Subcutaneous abdominal adipose tissue (tissue), 5 donors: ENCODE measurements at regions not wholly inside any gene's neighbourhood (a gene's known extent, or its start where the extent isn't known, plus 50 kb on each side); places are given as distances from the start of the nearest gene placed in this dataset.

Source experiments
- H3K27ac ChIP-seq: one replicate; pipeline ENCODE4 v1.7.0; 2013; ENCODE audit warnings: low read depth, mild to moderate bottlenecking, inconsistent platforms, low read length, moderate library complexity
- H3K27me3 ChIP-seq, 5 donors: one replicate each; pipeline ENCODE4 v1.7.0; 2013; ENCODE audit warnings: low read length in 5 of 5, inconsistent platforms in 1 of 5; ENCODE audit not compliant: control insufficient read depth in 5 of 5, insufficient read depth in 4 of 5
- H3K36me3 ChIP-seq, 5 donors: one replicate each; pipeline ENCODE4 v1.7.0; 2013; ENCODE audit warnings: low read length in 5 of 5; ENCODE audit not compliant: control insufficient read depth in 5 of 5, insufficient read depth in 5 of 5
- H3K4me1 ChIP-seq, 5 donors: one replicate each; pipeline ENCODE4 v1.7.0; 2013; ENCODE audit warnings: low read length in 5 of 5, mild to moderate bottlenecking in 3 of 5, moderate library complexity in 1 of 5; ENCODE audit not compliant: control insufficient read depth in 5 of 5, insufficient read depth in 5 of 5
- H3K4me3 ChIP-seq, 5 donors: one replicate each; pipeline ENCODE4 v1.7.0; 2013; ENCODE audit warnings: low read length in 5 of 5, low read depth in 1 of 5
- H3K9ac ChIP-seq, 5 donors: one replicate each; pipeline ENCODE4 v1.7.0; 2013; ENCODE audit warnings: low read length in 5 of 5, mild to moderate bottlenecking in 4 of 5, moderate library complexity in 3 of 5
- H3K9me3 ChIP-seq, 5 donors: one replicate each; pipeline ENCODE4 v1.7.0; 2013; ENCODE audit warnings: low read length in 5 of 5; ENCODE audit not compliant: control insufficient read depth in 5 of 5
- donor health status: healthy.
- donor health status: healthy.
- donor health status: healthy.
- donor health status: healthy.
- donor health status: healthy.

DNA sequence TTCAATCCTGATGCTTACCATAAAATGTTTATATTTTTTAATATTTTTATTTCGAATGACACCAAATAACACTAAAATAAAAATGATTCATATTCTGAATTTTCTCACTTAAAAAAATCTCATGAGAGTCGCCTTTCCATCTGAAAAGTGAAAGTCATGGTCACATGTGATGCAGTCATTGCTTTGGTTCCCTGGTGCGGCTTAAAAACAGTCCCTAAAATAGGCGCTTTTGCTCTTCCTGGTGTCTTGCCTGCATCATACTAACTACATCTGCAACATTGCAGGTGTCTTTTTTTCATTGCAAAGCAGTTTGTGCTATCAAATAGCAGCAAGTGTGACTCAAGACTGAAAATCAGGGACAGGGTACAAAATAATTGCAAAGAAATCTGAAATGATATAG lies 185.2 kb upstream of the NREP start:
- no peak overlapping the region for H3K4me3 ChIP-seq
- H3K4me1 ChIP-seq: no peaks in the 10 kb centered on the region
- H3K36me3 ChIP-seq: no peaks in the 10 kb centered on the region
- H3K9ac ChIP-seq: no peak overlapping the region
- H3K27ac ChIP-seq: no peak overlapping the region
- H3K9me3 ChIP-seq: no peaks in the 10 kb centered on the region
- H3K27me3 ChIP-seq: no peaks in the 10 kb centered on the region

- Histone ChIP-seq H3K9me3 (no peaks in the 10 kb centered on the region), H3K4me3 (no peak overlapping the region), H3K36me3 (no peaks in the 10 kb centered on the region), H3K27me3 (no peaks in the 10 kb centered on the region), H3K27ac (no peak overlapping the region), H3K9ac (no peak overlapping the region), H3K4me1 (peaks cover 0 to 6% (median 5%) of the 10 kb centered on the region in 5 donors)
Observed at GRCh38 chr5:111937094-111937493, 180.1 kb upstream of the NREP start.

- Histone ChIP-seq H3K4me1 (peaks cover 0 to 6% (median 5%) of the 10 kb centered on the region in 5 donors), H3K27ac (no peak overlapping the region), H3K4me3 (no peak overlapping the region), H3K36me3 (no peaks in the 10 kb centered on the region), H3K9ac (no peak overlapping the region), H3K9me3 (no peaks in the 10 kb centered on the region), H3K27me3 (no peaks in the 10 kb centered on the region)
Observed at GRCh38 chr5:111935835-111936234, 178.8 kb upstream of the NREP start.

GRCh38 chr5:111935009-111935408 lies 178.0 kb upstream of the NREP start:
- H3K9ac ChIP-seq: no peak overlapping the region
- no peak overlapping the region for H3K27ac ChIP-seq
- H3K36me3 ChIP-seq: no peaks in the 10 kb centered on the region
- no peaks in the 10 kb centered on the region for H3K27me3 ChIP-seq
- H3K4me3 ChIP-seq: no peak overlapping the region
- H3K4me1 ChIP-seq: peaks cover under 1 to 14% (median 11%) of the 10 kb centered on the region in 5 donors
- H3K9me3 ChIP-seq: no peaks in the 10 kb centered on the region

DNA sequence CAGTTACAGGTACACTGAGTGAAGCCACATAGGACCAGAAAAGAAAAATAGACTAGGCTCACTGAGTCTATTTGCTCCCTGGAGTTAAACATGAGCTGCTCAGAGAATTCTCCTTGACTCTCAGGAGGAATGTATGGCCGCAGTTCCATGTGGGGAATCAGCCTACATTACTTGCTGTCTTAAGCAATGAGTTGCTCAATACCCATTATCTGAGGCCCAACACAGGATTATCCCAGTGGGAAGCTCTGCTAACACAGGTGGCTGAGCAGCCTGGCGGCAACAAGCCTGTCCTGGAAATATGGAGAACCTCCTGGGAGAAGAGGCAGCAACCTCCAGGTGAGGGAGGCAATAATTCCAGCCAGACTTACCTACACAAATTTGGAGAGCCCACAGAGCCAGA lies 177.5 kb upstream of the NREP start:
- Histone ChIP-seq H3K27ac (no peak overlapping the region), H3K27me3 (no peaks in the 10 kb centered on the region), H3K4me3 (no peak overlapping the region), H3K9me3 (no peaks in the 10 kb centered on the region), H3K4me1 (peaks cover 3 to 19% (median 16%) of the 10 kb centered on the region in 5 donors), H3K9ac (no peak overlapping the region), H3K36me3 (no peaks in the 10 kb centered on the region)

- no peaks in the 10 kb centered on the region for H3K27me3 ChIP-seq
- H3K9ac ChIP-seq: no peak overlapping the region
- H3K9me3 ChIP-seq: no peaks in the 10 kb centered on the region
- no peaks in the 10 kb centered on the region for H3K36me3 ChIP-seq
- no peak overlapping the region for H3K27ac ChIP-seq
- H3K4me1 ChIP-seq: peaks cover 3 to 24% (median 22%) of the 10 kb centered on the region in 5 donors
- no peak overlapping the region for H3K4me3 ChIP-seq
Observed at GRCh38 chr5:111933086-111933485, 176.1 kb upstream of the NREP start.

DNA sequence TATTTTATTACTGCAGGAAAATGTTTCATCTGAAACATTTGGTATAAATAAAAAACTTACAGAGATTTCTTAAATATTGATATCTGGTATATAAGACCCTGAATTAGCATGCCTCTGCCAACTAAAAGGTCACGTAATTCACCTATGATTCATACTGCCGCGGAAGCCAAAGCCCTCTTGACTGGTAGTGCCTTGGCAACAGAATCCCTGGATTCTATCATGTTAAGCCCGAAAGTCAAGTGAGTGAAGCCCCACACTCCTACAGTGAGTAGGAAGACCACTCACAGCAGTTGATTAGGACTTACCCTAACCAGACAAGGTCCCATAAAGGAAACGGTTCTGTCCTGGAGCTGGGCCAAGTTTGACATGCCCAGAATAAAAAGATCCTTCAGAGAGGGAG lies 175.6 kb upstream of the NREP start:
- peaks cover 3 to 24% (median 22%) of the 10 kb centered on the region in 5 donors for H3K4me1 ChIP-seq
- no peaks in the 10 kb centered on the region for H3K36me3 ChIP-seq
- no peaks in the 10 kb centered on the region for H3K27me3 ChIP-seq
- no peak overlapping the region for H3K4me3 ChIP-seq
- no peak overlapping the region for H3K27ac ChIP-seq
- no peaks in the 10 kb centered on the region for H3K9me3 ChIP-seq
- no peak overlapping the region for H3K9ac ChIP-seq

- Histone ChIP-seq H3K9me3 (no peaks in the 10 kb centered on the region), H3K27me3 (no peaks in the 10 kb centered on the region), H3K9ac (no peak overlapping the region), H3K27ac (no peak overlapping the region), H3K36me3 (no peaks in the 10 kb centered on the region), H3K4me3 (no peak overlapping the region), H3K4me1 (peaks cover 3 to 24% (median 22%) of the 10 kb centered on the region in 5 donors)
Observed at GRCh38 chr5:111932199-111932598, 175.2 kb upstream of the NREP start.

- H3K9ac ChIP-seq: no peak overlapping the region
- H3K4me1 ChIP-seq: peaks cover 3 to 24% (median 22%) of the 10 kb centered on the region in 5 donors
- no peaks in the 10 kb centered on the region for H3K27me3 ChIP-seq
- H3K27ac ChIP-seq: no peak overlapping the region
- no peaks in the 10 kb centered on the region for H3K9me3 ChIP-seq
- H3K4me3 ChIP-seq: no peak overlapping the region
- no peaks in the 10 kb centered on the region for H3K36me3 ChIP-seq
Observed at GRCh38 chr5:111931655-111932054, 174.7 kb upstream of the NREP start.

GRCh38 chr5:111930905-111931461 lies 174.0 kb upstream of the NREP start:
- H3K36me3 ChIP-seq: no peaks in the 10 kb centered on the region
- no peaks in the 10 kb centered on the region for H3K27me3 ChIP-seq
- peaks cover 3 to 24% (median 22%) of the 10 kb centered on the region in 5 donors for H3K4me1 ChIP-seq
- H3K4me3 ChIP-seq: no peak overlapping the region
- no peak overlapping the region for H3K9ac ChIP-seq
- H3K9me3 ChIP-seq: no peaks in the 10 kb centered on the region
- no peak overlapping the region for H3K27ac ChIP-seq
